GM18873 (cell line): ENCODE measurements at regions not wholly inside any gene's neighbourhood (a gene's known extent, or its start where the extent isn't known, plus 50 kb on each side); places are given as distances from the start of the nearest gene placed in this dataset.

Source experiments
- ATAC-seq: cut with Tn5 transposase; IDR thresholded peaks from one replicate; pipeline ENCODE4 v1.9.1; 2021; ENCODE audit warnings: mild to moderate bottlenecking, moderate library complexity, moderate number of reproducible peaks; ENCODE audit not compliant: unreplicated experiment, low FRiP score

GRCh38 chr13:30359991-30360390 is 52.6 kb upstream of the KATNAL1 start:
- no peak for ATAC-seq

DNA sequence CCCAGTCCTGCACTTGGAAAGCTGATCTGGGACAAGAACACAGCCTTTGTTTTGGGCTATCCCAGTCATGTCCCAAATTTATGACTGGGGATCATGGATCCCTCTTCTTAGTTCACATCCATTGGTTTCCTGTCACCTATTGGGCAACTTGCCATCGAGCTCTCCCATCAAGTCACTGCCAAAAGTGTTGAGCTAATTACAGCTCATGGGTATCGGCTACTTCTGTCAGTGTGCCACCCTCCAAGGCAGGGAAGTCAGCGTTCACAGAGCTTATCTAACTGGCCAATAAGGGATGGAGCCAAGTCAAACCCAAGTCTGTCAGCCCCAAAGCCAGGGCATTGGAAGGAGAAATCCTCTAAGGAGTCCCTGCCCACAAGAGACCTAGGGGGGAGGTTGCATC is 53.2 kb upstream of the KATNAL1 start:
- no peak for ATAC-seq

DNA sequence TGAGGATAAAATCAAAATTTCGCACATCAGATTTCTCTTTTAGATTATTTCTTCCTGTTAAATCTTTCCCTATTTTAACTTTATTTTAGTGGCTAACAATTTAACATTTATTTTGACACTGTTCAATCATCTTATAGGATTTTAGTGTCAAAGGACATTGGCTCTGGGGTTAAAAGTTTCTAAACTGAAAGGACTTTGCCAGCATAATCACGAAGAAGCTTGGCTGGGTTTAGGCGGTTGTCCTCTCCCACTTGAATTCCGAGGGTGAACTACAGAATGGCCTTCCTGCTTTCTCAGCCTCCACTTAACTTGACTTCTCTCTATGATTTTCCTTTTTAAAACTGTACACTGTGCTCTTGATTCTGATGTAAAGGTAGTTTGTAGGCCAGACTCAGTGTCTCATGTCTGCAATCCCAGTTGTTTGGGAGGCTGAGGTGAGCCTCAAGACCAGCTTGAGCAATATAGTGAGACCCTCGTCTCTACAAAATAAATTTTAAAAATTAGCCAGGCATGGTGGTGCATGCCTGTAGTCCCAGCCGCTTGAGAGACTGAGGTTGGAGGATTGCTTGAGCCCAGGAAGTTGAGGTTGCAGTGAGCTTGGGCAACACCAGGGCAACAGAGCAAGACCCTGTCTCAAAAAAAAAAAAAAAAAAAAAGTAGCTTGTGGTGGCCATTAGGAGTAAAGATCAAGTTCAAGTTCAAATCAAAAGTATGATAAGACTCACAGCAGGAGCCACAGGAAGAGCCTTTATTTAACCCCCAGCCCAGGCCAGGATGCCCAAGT is 54.8 kb upstream of the KATNAL1 start:
- ATAC-seq = no peak

DNA sequence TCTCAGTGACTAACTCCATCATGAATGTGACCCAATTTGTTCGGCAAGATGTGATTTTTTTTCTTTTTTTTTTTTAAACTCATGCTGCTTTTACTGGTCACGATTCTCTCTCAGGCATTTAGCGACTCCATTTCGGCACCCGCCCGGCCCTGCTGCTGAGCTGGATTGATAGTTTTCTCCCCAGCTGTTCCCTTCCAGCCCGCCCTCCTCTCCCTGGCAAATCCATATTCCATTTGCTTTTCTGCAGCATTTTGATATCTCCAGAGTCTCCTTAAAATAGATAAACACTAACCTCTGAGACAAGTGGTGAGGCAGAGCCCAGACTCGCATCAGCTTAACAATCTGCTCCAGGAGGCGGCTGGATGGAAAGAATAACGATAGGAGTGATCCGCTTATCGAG is 55.5 kb upstream of the KATNAL1 start:
- ATAC-seq = no peak

DNA sequence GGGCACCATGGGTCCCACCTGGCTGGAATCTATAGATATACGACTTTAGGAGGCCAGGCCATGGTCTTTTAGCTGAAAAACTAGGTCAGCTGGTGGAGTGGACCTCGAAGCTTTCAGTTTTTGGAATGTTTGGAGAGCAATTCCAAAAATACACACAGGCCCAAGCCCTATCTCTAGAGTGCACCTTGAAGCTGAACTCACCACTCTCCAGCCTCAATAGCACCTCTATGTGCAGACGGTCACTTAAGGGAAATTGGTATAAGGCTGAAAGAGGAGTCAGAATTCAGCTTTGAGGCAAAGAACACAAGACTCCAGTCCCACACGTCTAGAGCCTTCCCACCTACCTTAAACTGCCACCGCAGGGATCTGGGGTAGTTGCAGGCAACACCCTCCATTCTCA is 56.4 kb upstream of the KATNAL1 start:
- ATAC-seq = no peak

DNA sequence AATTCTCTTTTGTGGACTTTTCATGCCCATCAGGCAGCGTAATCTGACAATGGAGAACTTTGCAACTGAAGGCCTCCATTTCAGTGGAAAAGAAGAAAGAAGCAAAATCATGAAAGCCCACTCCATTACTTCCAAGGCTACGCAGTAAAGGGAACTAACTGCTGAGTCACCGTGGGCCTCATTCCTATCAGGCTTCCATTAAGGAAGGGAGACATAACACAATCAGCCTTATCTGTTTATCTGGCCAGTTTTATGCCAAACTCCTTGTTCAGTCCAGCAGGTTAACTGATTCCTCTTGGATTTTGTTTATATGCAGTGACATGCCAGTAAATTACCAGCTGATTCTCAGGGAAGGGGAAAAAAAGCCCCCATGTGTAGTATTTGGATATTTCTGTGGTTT is 56.8 kb upstream of the KATNAL1 start:
- no peak for ATAC-seq

DNA sequence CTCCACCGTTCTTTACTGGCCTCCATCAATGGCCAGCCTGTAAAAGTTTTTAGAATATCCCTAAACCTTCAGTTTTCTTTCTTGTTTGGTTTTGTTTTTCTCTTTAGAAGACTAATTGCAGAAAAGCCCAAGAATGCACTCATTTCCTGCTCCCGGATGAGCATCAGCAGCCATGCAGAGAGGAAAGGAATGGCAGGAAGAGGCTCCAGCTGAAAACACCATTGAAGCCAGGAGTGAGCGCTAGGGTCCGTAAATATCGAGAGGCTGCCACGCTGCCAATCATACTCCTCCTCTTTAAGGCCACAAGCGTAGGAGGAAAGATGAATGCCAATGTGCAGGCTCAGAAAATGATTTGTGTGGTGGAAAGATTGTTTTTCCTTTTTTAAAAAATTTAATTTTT is 57.4 kb upstream of the UBE2L5 start:
- no peak for ATAC-seq

DNA sequence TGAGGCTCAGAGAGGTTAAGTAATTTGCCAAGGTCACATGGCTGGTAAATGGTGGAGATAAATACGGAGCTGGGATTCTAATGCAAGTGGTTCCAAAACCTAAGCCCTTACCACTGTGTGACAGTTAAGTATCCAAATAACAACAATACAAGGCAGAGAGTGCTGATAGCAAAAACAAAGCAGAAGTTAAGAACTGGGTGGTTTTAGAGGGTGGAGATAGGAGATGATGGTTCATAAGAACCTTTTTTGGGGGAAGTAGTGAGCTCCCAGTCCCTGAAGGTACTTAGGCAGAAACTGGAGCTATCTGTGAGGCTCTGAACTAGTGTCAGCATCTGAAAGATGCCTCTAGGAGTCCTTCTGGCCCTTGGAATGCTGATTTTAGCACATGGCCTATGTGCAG is 56.2 kb upstream of the UBE2L5 start:
- ATAC-seq = no peak

DNA sequence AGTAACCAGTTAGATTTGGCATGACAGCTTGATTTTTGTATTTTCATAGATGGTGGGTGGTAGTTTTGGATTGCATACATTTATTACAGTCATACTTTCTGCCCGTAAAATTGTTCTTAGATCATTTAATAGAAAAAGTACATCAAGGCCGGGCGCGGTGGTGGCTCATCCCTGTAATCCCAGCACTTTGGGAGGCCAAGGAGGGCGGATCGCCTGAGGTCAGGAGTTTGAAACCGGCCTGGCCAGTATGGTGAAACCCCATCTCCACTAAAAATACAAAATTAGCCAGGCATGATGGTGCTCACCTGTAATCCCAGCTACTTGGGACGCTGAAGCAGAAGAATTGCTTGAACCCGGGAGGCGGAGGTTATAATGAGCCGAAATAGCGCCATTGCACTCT is 55.0 kb upstream of the UBE2L5 start:
- ATAC-seq = no peak

GRCh38 chr13:30370146-30370545 is 52.1 kb upstream of the UBE2L5 start:
- no peak for ATAC-seq

DNA sequence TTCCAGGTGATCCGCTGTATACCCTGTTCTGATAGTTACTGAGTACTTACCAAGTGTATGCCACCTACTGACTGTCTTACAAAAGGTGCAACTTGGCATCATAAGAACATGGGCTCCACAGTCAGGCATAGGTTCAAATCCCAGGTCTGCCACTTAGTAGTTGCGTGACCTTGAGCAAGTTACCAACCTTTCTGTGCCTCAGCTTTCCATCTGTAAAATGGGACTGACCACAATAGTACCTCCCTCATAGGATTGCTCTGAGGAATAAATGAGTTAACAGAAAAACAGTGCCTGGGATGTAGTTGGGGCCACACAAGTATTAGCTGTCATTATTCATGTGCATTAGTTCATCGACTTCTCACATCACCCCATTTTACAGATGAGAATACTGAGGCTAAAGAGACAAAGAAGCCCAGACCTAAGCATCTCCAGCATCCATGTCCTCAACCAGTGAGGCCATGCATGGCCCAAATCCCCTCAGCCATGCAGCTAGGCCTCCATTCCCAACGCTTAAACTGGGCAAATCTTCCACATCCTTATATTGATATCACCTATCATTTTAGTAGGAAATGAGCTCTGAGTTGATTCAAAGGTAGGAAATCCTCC is 51.3 kb upstream of the UBE2L5 start:
- ATAC-seq = no peak

DNA sequence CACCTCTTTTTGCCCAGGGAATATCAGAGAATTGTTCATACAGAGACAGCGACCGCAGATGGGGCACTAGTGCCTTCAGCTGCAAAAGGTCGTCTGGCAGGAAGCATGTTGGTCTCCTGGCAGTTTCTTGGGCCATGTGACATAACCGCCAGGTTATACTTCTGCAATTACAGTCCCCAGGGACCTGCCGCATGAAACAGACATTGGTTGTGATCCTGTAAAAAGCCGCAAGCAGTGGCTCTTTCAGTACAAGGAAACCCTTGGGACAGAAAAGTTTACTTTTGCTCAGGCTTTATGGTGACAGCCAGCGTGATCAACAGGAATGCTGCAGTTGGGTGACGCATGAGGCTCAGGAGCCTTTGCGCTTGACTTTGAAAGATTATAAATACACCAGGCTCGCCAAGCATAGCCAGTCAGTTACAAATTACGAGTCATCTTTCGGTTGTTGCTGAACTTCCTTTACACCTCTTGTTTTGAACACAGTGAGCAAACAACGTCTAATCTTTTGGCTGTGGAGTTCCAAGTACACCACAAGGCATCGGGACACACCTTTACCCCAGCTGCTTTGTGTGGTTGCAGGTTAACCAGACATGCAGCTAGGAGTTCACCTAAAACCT is 50.5 kb upstream of the UBE2L5 start:
- peak; percentile 67 for ATAC-seq
